OCI-LY1 (cell line): ENCODE measurements at regions not wholly inside any gene's neighbourhood (a gene's known extent, or its start where the extent isn't known, plus 50 kb on each side); places are given as distances from the start of the nearest gene placed in this dataset.

Source experiments
- CTCF ChIP-seq: fragments of 200-600 bp; sonication (generic), shearing (Covaris generic); IDR thresholded peaks from 2 replicates; pipeline ENCODE4 v1.5.1; 2017; ENCODE audit warnings: mild to moderate bottlenecking, antibody characterized with exemption, low read length, moderate library complexity, mixed read lengths
- EZH2 ChIP-seq: fragments of 200-600 bp; sonication (generic), shearing (Covaris generic); IDR thresholded peaks from 2 replicates; pipeline ENCODE4 v1.8.0; 2017; ENCODE audit warnings: borderline replicate concordance, mixed run types, mild to moderate bottlenecking, antibody characterized with exemption, low read length, moderate library complexity, mixed read lengths

GRCh38 chr9:82129708-82130107, 141.1 kb downstream of the SPATA31D1 start:
- TF ChIP-seq CTCF = no peak
- no peak for TF ChIP-seq EZH2
